H9 (cell line): ENCODE measurements at regions not wholly inside any gene's neighbourhood (a gene's known extent, or its start where the extent isn't known, plus 50 kb on each side); places are given as distances from the start of the nearest gene placed in this dataset.

Experiments
- DNase-seq: peaks from one replicate; pipeline ENCODE4 v3.0.0-alpha.2; 2017
- H2AFZ ChIP-seq: one replicate; pipeline ENCODE4 v1.6.1; 2013; ENCODE audit warnings: mild to moderate bottlenecking, low read length, control low read depth, moderate library complexity
- H2AK5ac ChIP-seq: 2 replicates; pipeline ENCODE4 v1.6.1; 2013; ENCODE audit warnings: low read length, control low read depth, mixed read lengths; ENCODE audit not compliant: insufficient read length
- H2BK120ac ChIP-seq: one replicate; pipeline ENCODE4 v1.6.1; 2013; ENCODE audit warnings: low read depth, mild to moderate bottlenecking, low read length, control low read depth, inconsistent platforms; ENCODE audit not compliant: poor library complexity, severe bottlenecking
- H2BK12ac ChIP-seq: 2 replicates; pipeline ENCODE4 v1.6.1; 2013; ENCODE audit warnings: low read length, control low read depth, mixed read lengths, low read depth; ENCODE audit not compliant: insufficient read length
- H2BK15ac ChIP-seq: 2 replicates; pipeline ENCODE4 v1.6.1; 2013; ENCODE audit warnings: low read depth, low read length, control low read depth
- H2BK20ac ChIP-seq: one replicate; pipeline ENCODE4 v1.6.1; 2013; ENCODE audit warnings: low read depth, mild to moderate bottlenecking, low read length, control low read depth, inconsistent platforms; ENCODE audit not compliant: poor library complexity, severe bottlenecking
- H2BK5ac ChIP-seq: 2 replicates; pipeline ENCODE4 v1.6.1; 2013; ENCODE audit warnings: low read length, control low read depth, mixed read lengths; ENCODE audit not compliant: insufficient read length
- H3K14ac ChIP-seq: 2 replicates; pipeline ENCODE4 v1.6.1; 2013; ENCODE audit warnings: low read length, control low read depth; ENCODE audit not compliant: insufficient read depth
- H3K18ac ChIP-seq: 2 replicates; pipeline ENCODE4 v1.6.1; 2013; ENCODE audit warnings: low read depth, mild to moderate bottlenecking, mixed read lengths, low read length, control low read depth; ENCODE audit not compliant: insufficient read length
- H3K23ac ChIP-seq: 2 replicates; pipeline ENCODE4 v1.6.1; 2013; ENCODE audit warnings: low read length, control low read depth, mixed read lengths, low read depth; ENCODE audit not compliant: insufficient read length
- H3K23me2 ChIP-seq: 2 replicates; pipeline ENCODE4 v1.6.1; 2013; ENCODE audit warnings: low read depth, mild to moderate bottlenecking, mixed read lengths, low read length, control low read depth; ENCODE audit not compliant: insufficient read length, poor library complexity, severe bottlenecking
- H3K27ac ChIP-seq: 2 replicates; pipeline ENCODE4 v1.5.1; 2013; ENCODE audit warnings: low read length, control low read depth, mixed read lengths, low read depth; ENCODE audit not compliant: insufficient read length
- H3K27me3 ChIP-seq: 2 replicates; pipeline ENCODE4 v1.6.1; 2013; ENCODE audit warnings: low read length, control low read depth, inconsistent platforms; ENCODE audit not compliant: insufficient read depth
- H3K4ac ChIP-seq: 2 replicates; pipeline ENCODE4 v1.6.1; 2013; ENCODE audit warnings: low read depth, mild to moderate bottlenecking, control low read depth, inconsistent platforms, low read length, moderate library complexity
- H3K4me1 ChIP-seq: 2 replicates; pipeline ENCODE4 v1.6.1; 2013; ENCODE audit warnings: low read length, control low read depth, inconsistent platforms; ENCODE audit not compliant: insufficient read depth
- H3K4me2 ChIP-seq: 2 replicates; pipeline ENCODE4 v1.6.1; 2013; ENCODE audit warnings: low read length, control low read depth, mixed read lengths; ENCODE audit not compliant: insufficient read length, insufficient read depth
- H3K56ac ChIP-seq: 2 replicates; pipeline ENCODE4 v1.6.1; 2013; ENCODE audit warnings: low read depth, mild to moderate bottlenecking, mixed read lengths, low read length, control low read depth; ENCODE audit not compliant: insufficient read length
- H3K79me1 ChIP-seq: 2 replicates; pipeline ENCODE4 v1.6.1; 2013; ENCODE audit warnings: low read depth, mild to moderate bottlenecking, moderate library complexity, low read length, control low read depth, inconsistent platforms; ENCODE audit not compliant: insufficient read depth, poor library complexity, severe bottlenecking
- H3K79me2 ChIP-seq: 2 replicates; pipeline ENCODE4 v1.6.1; 2013; ENCODE audit warnings: low read length, control low read depth, inconsistent platforms; ENCODE audit not compliant: insufficient read depth
- H3K9ac ChIP-seq: 2 replicates; pipeline ENCODE4 v1.6.1; 2013; ENCODE audit warnings: low read length, control low read depth, mixed read lengths; ENCODE audit not compliant: insufficient read length; ENCODE audit errors: extremely low read depth
- H3K9me3 ChIP-seq: one replicate; pipeline ENCODE4 v1.6.1; 2013; ENCODE audit warnings: low read depth, low read length, inconsistent platforms; ENCODE audit not compliant: control insufficient read depth
- H3T11ph ChIP-seq: one replicate; pipeline ENCODE4 v1.6.1; 2013; ENCODE audit warnings: mild to moderate bottlenecking, low read length, control low read depth, inconsistent platforms
- H4K20me1 ChIP-seq: one replicate; pipeline ENCODE4 v1.6.1; 2013; ENCODE audit not compliant: control insufficient read depth, insufficient read length, insufficient read depth
- H4K5ac ChIP-seq: 2 replicates; pipeline ENCODE4 v1.6.1; 2013; ENCODE audit warnings: low read depth, mild to moderate bottlenecking, mixed read lengths, low read length, control low read depth; ENCODE audit not compliant: insufficient read length
- H4K8ac ChIP-seq: replicated peaks from 2 replicates; pipeline ENCODE4 v1.6.1; 2013; ENCODE audit warnings: low read length, control low read depth, mixed read lengths, low read depth; ENCODE audit not compliant: insufficient read length
- H4K91ac ChIP-seq: 2 replicates; pipeline ENCODE4 v1.6.1; 2013; ENCODE audit warnings: low read depth, mild to moderate bottlenecking, moderate library complexity, mixed read lengths, low read length, control low read depth; ENCODE audit not compliant: insufficient read length
- H3K27ac Mint-ChIP-seq, 3 experiments: 2 replicates in 2 of 3; 3 replicates in 1 of 3; pipeline ENCODE4 v1.8.0; 2020 to 2021; ENCODE audit warnings: mixed read lengths in 3 of 3, mild to moderate bottlenecking in 1 of 3, moderate library complexity in 1 of 3
- H3K27me3 Mint-ChIP-seq: 2 replicates; pipeline ENCODE4 v1.8.0; 2021; ENCODE audit warnings: low read depth, mild to moderate bottlenecking, moderate library complexity, mixed read lengths
- H3K36me3 Mint-ChIP-seq, 3 experiments: 2 replicates in 2 of 3; 3 replicates in 1 of 3; pipeline ENCODE4 v1.8.0; 2020 to 2021; ENCODE audit warnings: low read depth in 3 of 3, mixed read lengths in 3 of 3; ENCODE audit not compliant: insufficient read depth in 1 of 3
- H3K4me1 Mint-ChIP-seq, 2 experiments: 2 replicates each; pipeline ENCODE4 v1.8.0; 2020; ENCODE audit warnings: mixed read lengths in 2 of 2
- H3K4me3 Mint-ChIP-seq, 2 experiments: 2 replicates in 1 of 2; 3 replicates in 1 of 2; pipeline ENCODE4 v1.8.0; 2020 to 2021; ENCODE audit warnings: mild to moderate bottlenecking in 2 of 2, mixed read lengths in 2 of 2, moderate library complexity in 1 of 2
- H3K9me3 Mint-ChIP-seq, 2 experiments: 2 replicates in 1 of 2; 3 replicates in 1 of 2; pipeline ENCODE4 v1.8.0; 2020; ENCODE audit warnings: mild to moderate bottlenecking in 2 of 2, mixed read lengths in 2 of 2, moderate library complexity in 1 of 2
- CTCF ChIP-seq: fragments of 200-600 bp; sonication (generic); conservative IDR thresholded peaks from 3 replicates; pipeline ENCODE4 v1.8.0; 2021; ENCODE audit warnings: antibody characterized with exemption, mild to moderate bottlenecking
- WGBS: extraction: QIAGEN DNeasy Blood & Tissue Kit; methylation state at CpG from one replicate; pipeline ENCODE4 v1.1.7; 2013; ENCODE audit warnings: missing lambda C conversion rate, low lambda C conversion rate, mixed read lengths; ENCODE audit not compliant: insufficient read length; ENCODE audit errors: extremely low coverage; 5-methylcytosine and 5-hydroxymethylcytosine counted together

- WGBS, result no CpG with 5 or more reads among the region's 15 CpGs
- Histone ChIP-seq H3K4me1 (no peaks in the 10 kb centered on the region), H2BK120ac (no peak overlapping the region), H4K8ac (no peak overlapping the region), H4K91ac (no peak overlapping the region), H2AFZ (no peak overlapping the region), H3K23ac (no peak overlapping the region), H3K27me3 (no peaks in the 10 kb centered on the region), H3K79me1 (no peaks in the 10 kb centered on the region), H2BK5ac (no peak overlapping the region), H4K5ac (no peak overlapping the region), H2BK20ac (no peak overlapping the region), H3K14ac (no peak overlapping the region), H3T11ph (no peak overlapping the region), H2BK15ac (no peak overlapping the region), H2AK5ac (no peak overlapping the region), H3K9me3 (no peaks in the 10 kb centered on the region), H3K4me2 (no peak overlapping the region), H3K56ac (no peak overlapping the region), H3K27ac (no peak overlapping the region), H3K18ac (no peak overlapping the region), H4K20me1 (no peaks in the 10 kb centered on the region), H3K79me2 (no peaks in the 10 kb centered on the region), H3K9ac (no peak overlapping the region), H3K4ac (no peak overlapping the region), H3K23me2 (no peaks in the 10 kb centered on the region), H2BK12ac (no peak overlapping the region)
- no peak overlapping the region for H3K4me3 Mint-ChIP-seq
- peaks cover 31 to 60% of the 10 kb centered on the region in 2 experiments for H3K4me1 Mint-ChIP-seq
- no peaks in the 10 kb centered on the region for H3K9me3 Mint-ChIP-seq
- H3K36me3 Mint-ChIP-seq, result no peaks in the 10 kb centered on the region
- TF ChIP-seq CTCF, result no peak
- peaks cover 72% of the 10 kb centered on the region for H3K27me3 Mint-ChIP-seq
- no peak for DNase-seq
- no peak overlapping the region for H3K27ac Mint-ChIP-seq
These were observed 87.8 kb downstream of the MRM1 start for GRCh38 chr17:36689089-36689667.
